GM12801 (cell line): ENCODE measurements at regions not wholly inside any gene's neighbourhood (a gene's known extent, or its start where the extent isn't known, plus 50 kb on each side); places are given as distances from the start of the nearest gene placed in this dataset.

Experiments
- TF ChIP-seq, protein P1 (sequence below): IDR thresholded peaks from one replicate; pipeline ENCODE4 v1.5.1; 2011; ENCODE audit warnings: control low read depth; ENCODE audit not compliant: insufficient read length; ENCODE audit errors: extremely low read depth

- TF ChIP-seq, protein P1, sequence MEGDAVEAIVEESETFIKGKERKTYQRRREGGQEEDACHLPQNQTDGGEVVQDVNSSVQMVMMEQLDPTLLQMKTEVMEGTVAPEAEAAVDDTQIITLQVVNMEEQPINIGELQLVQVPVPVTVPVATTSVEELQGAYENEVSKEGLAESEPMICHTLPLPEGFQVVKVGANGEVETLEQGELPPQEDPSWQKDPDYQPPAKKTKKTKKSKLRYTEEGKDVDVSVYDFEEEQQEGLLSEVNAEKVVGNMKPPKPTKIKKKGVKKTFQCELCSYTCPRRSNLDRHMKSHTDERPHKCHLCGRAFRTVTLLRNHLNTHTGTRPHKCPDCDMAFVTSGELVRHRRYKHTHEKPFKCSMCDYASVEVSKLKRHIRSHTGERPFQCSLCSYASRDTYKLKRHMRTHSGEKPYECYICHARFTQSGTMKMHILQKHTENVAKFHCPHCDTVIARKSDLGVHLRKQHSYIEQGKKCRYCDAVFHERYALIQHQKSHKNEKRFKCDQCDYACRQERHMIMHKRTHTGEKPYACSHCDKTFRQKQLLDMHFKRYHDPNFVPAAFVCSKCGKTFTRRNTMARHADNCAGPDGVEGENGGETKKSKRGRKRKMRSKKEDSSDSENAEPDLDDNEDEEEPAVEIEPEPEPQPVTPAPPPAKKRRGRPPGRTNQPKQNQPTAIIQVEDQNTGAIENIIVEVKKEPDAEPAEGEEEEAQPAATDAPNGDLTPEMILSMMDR = no peak
These were observed 438.5 kb downstream of the MATN1 start for GRCh38 chr1:30284728-30285475.

- TF ChIP-seq, protein P1 = no peak
These were observed 439.2 kb downstream of the MATN1 start for GRCh38 chr1:30284226-30284625.

DNA sequence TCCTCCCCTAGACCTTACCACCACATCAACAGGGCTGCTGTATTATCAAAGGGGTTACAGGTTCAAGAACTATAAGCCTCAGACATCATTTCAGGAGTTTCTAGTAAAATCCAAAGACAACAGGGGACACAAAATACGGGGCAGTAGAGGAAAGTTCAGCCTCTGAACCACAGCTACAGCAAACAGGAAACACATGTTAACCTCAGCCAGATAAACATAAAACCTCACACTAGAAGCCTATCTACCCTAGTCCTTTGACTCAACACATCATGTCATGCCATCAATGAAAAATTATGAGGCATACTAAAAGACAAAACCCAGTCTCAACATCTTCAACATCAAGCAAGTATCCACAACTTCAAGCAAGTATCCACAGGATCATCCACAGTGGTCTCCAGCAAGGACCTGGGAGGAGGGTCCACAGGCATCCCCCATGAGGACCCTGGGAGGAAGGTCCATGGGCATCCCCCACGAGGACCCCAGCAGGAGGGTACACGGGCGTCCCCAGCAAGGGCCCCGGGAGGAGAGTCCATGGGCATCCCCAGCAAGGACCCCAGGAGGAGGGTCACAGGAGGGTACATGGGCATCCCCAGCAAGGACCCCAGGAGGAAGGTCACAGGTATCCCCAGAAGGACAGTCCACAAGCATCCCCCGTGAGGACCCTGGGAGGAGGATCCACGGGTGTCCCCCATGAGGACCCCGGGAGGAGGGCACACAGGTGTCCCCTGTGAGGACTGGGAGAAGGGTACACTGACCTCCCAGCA lies 440.0 kb downstream of the MATN1 start:
- TF ChIP-seq, protein P1 = no peak

- TF ChIP-seq, protein P1 = no peak
These were observed 442.8 kb downstream of the MATN1 start for GRCh38 chr1:30280572-30280971.

DNA sequence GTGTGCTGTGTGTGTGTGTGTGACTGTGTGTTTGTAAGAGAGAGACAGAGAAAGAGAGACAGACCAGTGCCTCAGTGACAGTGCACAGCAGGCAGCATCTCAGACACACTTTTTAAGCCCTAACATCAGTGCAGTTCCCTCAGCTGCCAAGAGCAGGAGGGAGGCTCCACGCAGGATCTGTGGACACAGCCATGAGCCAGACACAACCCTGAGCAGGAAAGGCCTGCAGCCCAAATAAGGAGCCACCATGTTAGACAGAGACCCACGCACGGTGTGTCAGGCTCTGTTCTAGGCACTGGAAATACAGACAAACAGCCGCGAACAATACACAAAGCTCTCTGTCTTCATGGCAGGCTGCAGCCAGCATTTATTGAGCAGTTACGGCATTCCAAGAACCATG lies 445.5 kb downstream of the MATN1 start:
- TF ChIP-seq, protein P1 = no peak

GRCh38 chr1:30277415-30277814 lies 446.0 kb downstream of the MATN1 start:
- TF ChIP-seq, protein P1 = no peak

DNA sequence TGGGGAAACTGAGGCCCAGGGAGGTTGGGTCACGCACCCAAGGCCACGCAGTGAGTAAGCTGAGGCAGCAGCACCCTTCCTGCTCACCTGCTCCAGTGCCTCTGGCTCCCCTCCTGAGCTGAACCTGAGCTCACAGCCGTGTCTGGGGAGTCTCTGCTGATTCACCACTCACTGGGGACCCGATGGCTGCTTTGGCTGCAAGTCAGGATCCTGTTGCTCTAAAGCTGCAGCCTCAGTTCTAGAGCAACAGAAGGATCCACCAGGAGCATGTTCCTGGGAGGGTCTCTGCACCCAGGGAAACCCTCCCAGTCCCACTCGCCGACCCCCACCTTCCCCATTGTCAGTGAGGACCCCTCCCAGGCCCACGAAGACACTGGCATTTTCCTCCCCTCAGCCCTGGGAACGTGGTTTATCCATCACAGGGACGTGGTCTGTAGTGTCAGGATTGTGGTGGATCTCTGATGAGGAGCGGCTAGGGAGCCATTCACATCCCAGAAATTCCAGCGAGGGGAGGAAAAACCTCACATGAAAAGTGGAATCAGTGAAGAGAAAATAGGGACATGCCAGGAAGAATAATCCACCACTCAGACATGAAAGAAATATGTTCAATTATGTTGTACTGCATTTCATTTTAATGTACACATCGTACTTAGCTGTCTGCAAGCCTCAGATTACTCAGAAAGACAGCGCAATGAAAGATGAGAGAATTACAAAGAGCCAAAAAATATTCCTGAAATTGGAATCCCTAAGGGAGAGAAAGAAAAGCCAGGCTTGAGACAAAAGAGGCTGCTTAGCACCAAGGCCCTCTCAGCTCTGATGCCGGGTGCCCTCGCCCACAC lies 447.2 kb downstream of the MATN1 start:
- TF ChIP-seq, protein P1 = no peak
